Left ventricle myocardium inferior (tissue), 1 donor: ENCODE measurements at regions not wholly inside any gene's neighbourhood (a gene's known extent, or its start where the extent isn't known, plus 50 kb on each side); places are given as distances from the start of the nearest gene placed in this dataset.

ENCODE experiments used
- DNase-seq: peaks from one replicate; pipeline ENCODE4 v3.0.0-alpha.2; 2020
- H3K27ac ChIP-seq: fragments of 200-600 bp; replicated peaks from 2 replicates; pipeline ENCODE4 v1.8.0; 2021
- H3K27me3 ChIP-seq: fragments of 200-600 bp; 2 replicates; pipeline ENCODE4 v1.8.0; 2021; ENCODE audit warnings: low read depth
- H3K36me3 ChIP-seq: fragments of 200-600 bp; 2 replicates; pipeline ENCODE4 v1.8.0; 2021
- H3K4me1 ChIP-seq: fragments of 200-600 bp; 2 replicates; pipeline ENCODE4 v1.8.0; 2021
- H3K4me3 ChIP-seq: fragments of 200-600 bp; 2 replicates; pipeline ENCODE4 v1.8.0; 2021; ENCODE audit warnings: mild to moderate bottlenecking, moderate library complexity
- H3K9me3 ChIP-seq: fragments of 200-600 bp; replicated peaks from 2 replicates; pipeline ENCODE4 v1.8.0; 2021
- intact Hi-C: fragments of 100-400 bp; cut with micrococcal nuclease; formaldehyde crosslinking; loops from one replicate; pipeline ENCODE4 v1.11.0; 2022
- TF ChIP-seq, protein P1 (sequence below): fragments of 200-600 bp; IDR thresholded peaks from 2 replicates; pipeline ENCODE4 v1.8.0; 2021; ENCODE audit warnings: antibody characterized with exemption, mild to moderate bottlenecking, borderline replicate concordance
- donor health status: DM: no; HTN: yes; CAD: no; lungs with severe emphysema.

DNA sequence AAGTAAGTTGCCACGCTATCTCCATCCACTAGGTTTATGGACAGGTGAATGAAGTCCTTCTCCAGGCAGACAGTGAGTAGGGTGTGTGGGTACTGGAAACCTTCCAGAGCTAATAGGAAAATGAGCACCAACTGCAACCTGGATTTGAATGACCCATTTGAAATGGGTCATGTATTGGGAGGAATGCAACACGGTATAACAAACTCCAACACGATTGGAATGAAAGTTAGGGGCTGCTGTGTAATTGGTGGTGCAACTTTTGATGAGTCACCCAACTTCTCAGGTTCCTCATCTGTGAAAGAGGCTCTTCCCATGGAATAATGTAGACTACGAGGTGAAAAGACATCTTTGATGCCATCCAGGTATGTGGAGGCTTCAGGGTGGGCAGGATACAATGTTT lies 241.4 kb upstream of the PODXL start:
- Histone ChIP-seq H3K36me3 (no peaks in the 10 kb centered on the region), H3K27ac (no peak overlapping the region), H3K4me3 (no peak overlapping the region), H3K27me3 (peaks cover 63% of the 10 kb centered on the region), H3K9me3 (no peaks in the 10 kb centered on the region), H3K4me1 (no peaks in the 10 kb centered on the region)
- DNase-seq: no peak
- intact Hi-C loops: no loop called here
- TF ChIP-seq, protein P1, sequence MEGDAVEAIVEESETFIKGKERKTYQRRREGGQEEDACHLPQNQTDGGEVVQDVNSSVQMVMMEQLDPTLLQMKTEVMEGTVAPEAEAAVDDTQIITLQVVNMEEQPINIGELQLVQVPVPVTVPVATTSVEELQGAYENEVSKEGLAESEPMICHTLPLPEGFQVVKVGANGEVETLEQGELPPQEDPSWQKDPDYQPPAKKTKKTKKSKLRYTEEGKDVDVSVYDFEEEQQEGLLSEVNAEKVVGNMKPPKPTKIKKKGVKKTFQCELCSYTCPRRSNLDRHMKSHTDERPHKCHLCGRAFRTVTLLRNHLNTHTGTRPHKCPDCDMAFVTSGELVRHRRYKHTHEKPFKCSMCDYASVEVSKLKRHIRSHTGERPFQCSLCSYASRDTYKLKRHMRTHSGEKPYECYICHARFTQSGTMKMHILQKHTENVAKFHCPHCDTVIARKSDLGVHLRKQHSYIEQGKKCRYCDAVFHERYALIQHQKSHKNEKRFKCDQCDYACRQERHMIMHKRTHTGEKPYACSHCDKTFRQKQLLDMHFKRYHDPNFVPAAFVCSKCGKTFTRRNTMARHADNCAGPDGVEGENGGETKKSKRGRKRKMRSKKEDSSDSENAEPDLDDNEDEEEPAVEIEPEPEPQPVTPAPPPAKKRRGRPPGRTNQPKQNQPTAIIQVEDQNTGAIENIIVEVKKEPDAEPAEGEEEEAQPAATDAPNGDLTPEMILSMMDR: no peak

- Histone ChIP-seq H3K4me1 (no peaks in the 10 kb centered on the region), H3K4me3 (no peak overlapping the region), H3K9me3 (no peaks in the 10 kb centered on the region), H3K27ac (no peak overlapping the region), H3K36me3 (no peaks in the 10 kb centered on the region), H3K27me3 (peaks cover 73% of the 10 kb centered on the region)
- TF ChIP-seq, protein P1: no peak
- intact Hi-C loops: no loop called here
- no peak for DNase-seq
Observed at GRCh38 chr7:131795400-131795799, 239.0 kb upstream of the PODXL start.

GRCh38 chr7:131792311-131792710 lies 235.9 kb upstream of the PODXL start:
- Histone ChIP-seq H3K9me3 (no peaks in the 10 kb centered on the region), H3K36me3 (no peaks in the 10 kb centered on the region), H3K27me3 (peaks cover 46% of the 10 kb centered on the region), H3K4me1 (no peaks in the 10 kb centered on the region), H3K4me3 (no peak overlapping the region), H3K27ac (no peak overlapping the region)
- DNase-seq: no peak
- intact Hi-C loops: no loop called here
- TF ChIP-seq, protein P1: no peak

GRCh38 chr7:131787101-131787500 lies 230.7 kb upstream of the PODXL start:
- TF ChIP-seq, protein P1: no peak
- Histone ChIP-seq H3K27ac (no peak overlapping the region), H3K4me1 (no peaks in the 10 kb centered on the region), H3K4me3 (no peak overlapping the region), H3K9me3 (no peaks in the 10 kb centered on the region), H3K36me3 (no peaks in the 10 kb centered on the region), H3K27me3 (peaks cover 35% of the 10 kb centered on the region)
- no peak for DNase-seq
- intact Hi-C loops: no loop called here

- peaks cover 39% of the 10 kb centered on the region for H3K27me3 ChIP-seq
- H3K4me3 ChIP-seq: no peak overlapping the region
- no peaks in the 10 kb centered on the region for H3K4me1 ChIP-seq
- intact Hi-C loops: no loop called here
- TF ChIP-seq, protein P1: no peak
- DNase-seq: no peak
- no peaks in the 10 kb centered on the region for H3K9me3 ChIP-seq
- no peak overlapping the region for H3K27ac ChIP-seq
- H3K36me3 ChIP-seq: no peaks in the 10 kb centered on the region
Observed at GRCh38 chr7:131786204-131786603, 229.8 kb upstream of the PODXL start.

- DNase-seq: no peak
- no peaks in the 10 kb centered on the region for H3K4me1 ChIP-seq
- TF ChIP-seq, protein P1: no peak
- no peak overlapping the region for H3K4me3 ChIP-seq
- no peaks in the 10 kb centered on the region for H3K36me3 ChIP-seq
- H3K9me3 ChIP-seq: no peaks in the 10 kb centered on the region
- H3K27ac ChIP-seq: no peak overlapping the region
- intact Hi-C loops: no loop called here
- peaks cover 45% of the 10 kb centered on the region for H3K27me3 ChIP-seq
Observed at GRCh38 chr7:131778601-131779000, 222.2 kb upstream of the PODXL start.
